NCI-H446 treated with DMSO at 0.1 percent for 48 hours (cell line): ENCODE measurements at regions not wholly inside any gene's neighbourhood (a gene's known extent, or its start where the extent isn't known, plus 50 kb on each side); places are given as distances from the start of the nearest gene placed in this dataset.
"Not testable (repeated sequence)": the region's sequence is repeated elsewhere in the genome, so short reads cannot be mapped to it uniquely, and the experiment has no call there.

Experiments used
- DNase-seq: peaks from one replicate; lab custom pipeline; 2025; lab: John Stamatoyannopoulos, UW

DNA sequence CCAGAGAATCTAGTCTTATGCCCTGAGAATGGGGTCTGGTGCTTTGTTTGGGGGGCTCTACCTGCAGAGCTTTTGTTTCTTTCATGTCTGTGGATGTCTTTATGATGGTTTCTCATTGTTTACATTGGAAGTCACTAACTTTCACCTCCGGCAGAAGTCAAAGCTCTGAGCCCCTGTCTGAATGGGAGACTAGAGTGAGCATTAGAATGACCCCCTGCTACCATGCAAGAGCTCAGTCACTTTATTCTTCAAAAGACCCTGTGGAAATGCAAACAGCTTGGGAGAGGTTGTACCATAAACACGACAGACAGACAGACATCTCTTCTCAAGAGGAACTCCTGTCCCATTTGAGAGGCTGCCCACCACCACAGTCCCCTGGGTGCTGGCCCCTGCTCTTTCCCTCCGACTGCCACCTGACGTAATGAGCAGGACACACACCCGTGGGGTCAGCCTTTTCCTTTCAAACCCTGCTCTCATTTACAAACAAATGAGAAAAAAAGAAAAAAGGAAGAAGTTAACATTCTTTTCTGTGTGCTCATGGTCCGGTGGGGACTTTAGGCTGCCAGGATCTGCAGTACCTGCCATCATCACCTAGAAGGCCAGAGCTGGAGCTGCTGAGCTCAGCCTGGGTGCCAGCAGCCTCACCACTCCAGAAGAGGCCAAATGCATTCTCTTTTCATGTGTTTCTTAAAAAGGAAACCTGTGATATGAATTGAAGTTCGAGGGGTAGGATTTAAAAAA is 91.6 kb downstream of the FZD1 start:
- no peak for DNase-seq

DNA sequence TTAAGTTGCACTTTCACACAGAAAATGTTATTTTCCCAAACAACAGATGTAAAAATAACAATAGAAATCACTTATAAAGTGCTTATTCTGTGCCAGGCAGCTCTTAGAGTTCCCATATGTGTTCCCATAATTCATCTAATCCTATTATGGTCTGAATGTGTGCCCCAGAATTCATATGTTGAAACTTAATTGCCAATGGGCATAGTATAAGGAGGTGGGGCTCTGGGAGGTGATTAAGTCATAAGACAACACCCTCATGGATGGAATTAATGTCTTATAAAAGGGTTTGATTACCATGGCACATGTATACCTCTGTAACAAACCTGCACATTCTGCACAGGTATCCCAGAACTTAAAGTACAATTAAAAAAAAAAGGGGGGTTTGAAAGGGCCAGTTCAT is 92.7 kb downstream of the FZD1 start:
- DNase-seq = no peak

DNA sequence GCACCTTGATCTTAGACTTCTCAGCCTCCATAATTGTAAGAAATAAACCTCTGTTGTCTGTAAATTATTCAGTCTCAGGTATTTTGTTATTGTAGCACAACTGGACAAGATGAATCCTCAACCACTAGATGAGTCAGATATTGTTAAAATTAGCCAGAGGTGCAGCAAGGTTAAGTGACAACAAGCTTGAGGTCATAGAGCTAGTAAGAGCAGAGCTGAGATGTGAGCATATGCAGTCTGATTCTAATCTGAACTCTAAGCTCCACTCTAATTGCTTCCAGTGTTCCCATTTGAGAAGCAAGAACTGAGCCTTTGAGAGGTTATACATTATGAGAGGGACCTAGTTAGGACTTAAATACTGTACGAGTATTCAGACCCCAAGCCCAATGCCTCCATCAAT is 93.1 kb downstream of the FZD1 start:
- no peak for DNase-seq

DNA sequence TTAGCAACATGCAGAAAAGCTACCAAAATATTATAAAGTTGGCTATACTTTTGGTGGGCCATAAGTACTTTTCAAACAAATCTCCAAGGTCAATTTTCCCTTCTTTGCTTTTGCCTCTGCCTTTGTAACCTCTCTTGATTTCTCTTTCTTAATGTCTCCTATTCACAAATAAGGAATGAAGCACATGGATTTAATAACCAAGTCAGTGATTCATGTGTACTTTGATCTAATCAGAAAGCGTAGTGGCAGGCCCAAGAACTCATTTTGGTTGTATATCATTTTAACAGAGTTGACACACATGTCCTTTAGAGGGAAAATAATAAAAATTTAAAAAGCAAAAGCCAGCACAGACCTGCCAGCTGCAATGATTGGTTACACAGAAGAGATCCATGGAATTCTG is 93.7 kb downstream of the FZD1 start:
- no peak for DNase-seq

DNA sequence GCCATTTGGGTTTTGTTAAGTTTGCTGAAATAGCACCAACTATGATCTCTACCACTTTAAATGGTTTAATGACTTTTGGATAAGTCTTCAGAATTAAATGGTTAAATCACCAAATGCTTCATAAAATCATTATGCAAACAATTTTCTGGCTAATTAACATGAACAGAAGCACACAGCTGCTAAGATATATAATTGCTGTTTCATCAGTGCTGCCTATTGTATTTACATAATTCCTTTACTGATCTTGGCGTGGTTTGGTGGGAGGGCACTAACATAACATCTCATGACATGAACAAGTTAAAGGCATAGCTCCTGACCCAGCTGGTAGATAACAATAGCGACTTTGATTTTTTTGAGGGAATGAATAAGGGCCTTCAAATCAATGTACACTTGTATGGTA is 94.1 kb downstream of the FZD1 start:
- no peak for DNase-seq

DNA sequence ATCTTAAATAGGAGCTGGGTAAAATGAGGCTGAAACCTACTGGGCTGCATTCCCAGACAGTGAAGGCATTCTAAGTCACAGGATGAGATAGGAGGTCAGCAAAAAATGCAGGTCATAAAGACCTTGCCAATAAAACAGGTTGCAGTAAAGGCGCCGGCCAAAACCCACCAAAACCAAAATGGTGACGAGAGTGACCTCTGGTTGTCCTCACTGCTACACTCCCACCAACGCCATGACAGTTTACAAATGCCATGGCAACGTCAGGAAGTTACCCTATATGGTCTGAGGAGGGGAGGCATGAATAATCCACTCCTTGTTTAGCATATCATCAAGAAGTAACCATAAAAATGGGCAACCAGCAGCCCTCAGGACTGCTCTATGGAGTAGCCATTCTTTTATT is 100.9 kb downstream of the FZD1 start:
- DNase-seq = not testable (repeated sequence)

DNA sequence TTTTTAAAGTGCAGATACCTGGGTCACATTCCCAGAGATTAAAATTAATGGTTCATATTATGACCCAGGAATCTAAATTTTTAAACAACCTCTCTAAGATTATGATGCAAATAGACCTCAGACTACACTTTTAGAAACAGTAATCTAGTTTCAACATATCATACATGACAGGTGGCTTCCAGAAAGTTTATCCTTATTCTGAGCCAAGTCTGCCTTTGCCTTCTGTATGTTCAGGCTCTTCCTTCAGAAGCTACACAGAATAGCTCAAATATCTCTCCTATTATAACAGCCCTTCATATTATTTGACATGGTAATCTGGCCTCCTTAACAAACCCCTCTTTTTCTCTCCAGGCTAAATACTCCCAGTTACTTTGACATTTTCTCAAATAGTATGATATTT is 101.9 kb downstream of the FZD1 start:
- DNase-seq = no peak

DNA sequence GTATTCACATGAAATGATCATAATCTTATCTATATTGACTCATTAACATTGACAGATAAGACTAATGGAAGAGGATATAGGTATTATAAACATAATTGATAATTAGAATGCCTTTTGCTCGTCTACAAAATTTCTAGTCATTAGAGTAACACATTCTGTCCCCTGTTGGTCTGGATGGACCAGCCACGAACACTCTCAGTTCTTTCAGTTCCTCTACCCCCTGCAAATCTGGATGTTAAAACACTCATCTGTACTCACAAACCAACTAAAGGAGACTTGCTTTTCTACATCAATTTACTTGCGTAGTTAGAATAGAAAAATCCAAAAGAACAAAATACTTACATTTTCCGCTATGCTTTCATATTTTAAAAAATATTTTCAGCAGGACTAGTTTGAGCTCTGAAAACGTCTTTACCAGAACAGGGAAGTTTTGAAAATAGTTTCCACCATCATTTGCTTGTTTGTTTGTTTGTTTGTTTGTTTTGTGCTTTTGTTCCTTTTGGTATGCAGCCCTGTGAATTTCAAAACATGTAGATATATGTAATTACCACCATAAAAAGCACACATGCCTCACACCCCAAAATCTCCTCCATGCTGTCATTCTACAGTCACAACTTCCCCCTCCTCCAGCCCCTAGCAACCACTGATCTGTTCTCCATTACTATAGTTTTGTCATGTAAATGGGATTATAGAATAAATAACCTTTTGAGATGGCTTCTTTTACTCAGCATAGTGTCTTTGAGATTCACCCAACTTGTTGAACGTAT is 103.8 kb downstream of the FZD1 start:
- DNase-seq = no peak

DNA sequence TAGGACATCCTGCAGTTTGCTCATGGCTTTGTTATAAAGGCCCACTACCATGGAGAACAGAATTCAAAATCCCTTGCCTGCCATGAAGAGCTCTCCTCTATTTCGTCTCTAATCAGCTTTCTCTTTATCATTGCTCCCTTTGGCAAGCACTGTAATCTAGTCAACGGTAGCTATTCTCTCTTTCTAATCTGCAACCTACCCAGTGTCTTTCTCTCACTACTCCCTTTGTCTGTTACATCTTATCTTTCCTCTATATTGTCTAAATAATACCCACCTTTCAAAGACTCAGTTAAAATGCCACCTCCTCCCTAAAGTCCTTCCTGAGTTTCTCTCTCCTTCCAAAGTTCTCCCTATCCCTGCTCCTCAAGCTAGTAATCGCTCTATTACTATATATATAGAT is 108.1 kb downstream of the FZD1 start:
- DNase-seq = no peak

DNA sequence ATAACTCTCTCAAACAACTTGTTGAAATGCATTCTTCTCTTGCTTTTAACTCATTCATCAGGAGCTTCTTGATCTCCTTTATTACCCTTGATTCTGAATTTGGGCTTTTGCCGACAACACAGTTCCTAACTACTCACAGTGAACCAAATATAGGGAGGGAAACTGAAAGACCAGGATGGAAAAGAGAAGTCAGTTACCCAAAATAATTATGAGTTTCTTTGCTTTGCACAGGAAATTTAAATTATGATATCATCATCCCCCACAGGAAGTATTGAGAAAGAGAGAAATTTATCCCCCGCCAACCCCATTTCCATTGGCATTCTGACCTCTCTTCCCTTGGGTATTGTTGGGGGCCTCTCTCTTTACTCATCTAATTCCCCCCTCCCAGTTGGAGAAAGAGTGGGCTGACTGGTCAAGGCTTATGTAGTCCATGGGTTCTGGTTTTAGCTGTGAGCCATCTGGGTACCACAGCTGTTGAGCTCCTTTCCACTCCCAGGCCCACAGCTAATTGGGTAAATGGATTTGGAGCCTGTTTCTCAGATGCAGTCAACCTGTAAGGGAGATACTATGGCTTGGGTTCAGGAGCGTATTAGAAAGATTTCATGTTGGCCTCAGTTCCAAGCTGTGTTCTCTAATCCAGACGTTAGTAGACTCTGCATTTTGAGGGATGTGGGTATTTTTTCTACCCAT is 109.0 kb downstream of the FZD1 start:
- no peak for DNase-seq

DNA sequence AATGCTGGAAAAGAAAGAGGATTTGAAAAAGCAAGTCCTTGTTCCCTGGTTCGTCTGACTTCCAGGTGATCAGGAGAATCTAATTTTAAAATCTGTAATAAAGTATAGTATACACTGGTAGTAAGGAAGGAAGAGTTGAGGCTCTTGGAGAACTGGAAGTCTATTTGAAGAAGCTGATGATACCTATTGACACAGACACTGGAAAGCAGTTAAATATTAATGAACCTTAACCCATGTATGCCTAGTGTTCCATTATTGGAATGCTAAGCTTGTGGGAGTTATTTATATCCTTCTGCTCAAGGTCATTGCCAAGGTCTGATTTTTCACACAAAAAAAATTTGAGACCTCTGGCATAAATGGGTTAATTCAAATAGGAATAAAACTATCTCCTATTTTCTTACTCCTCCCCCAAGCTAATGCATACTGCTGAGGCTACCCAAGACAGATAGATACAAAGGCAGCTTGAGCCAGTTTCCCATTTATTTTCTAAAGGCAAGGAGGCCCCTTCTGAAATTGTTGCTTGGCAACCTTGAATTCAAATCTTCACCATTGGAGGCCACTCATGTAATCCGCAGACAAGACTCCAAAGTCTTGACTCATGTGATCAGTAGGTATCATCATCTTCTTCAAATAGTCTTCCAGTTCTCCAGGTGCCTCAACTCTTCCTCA is 110.2 kb downstream of the FZD1 start:
- DNase-seq = no peak

DNA sequence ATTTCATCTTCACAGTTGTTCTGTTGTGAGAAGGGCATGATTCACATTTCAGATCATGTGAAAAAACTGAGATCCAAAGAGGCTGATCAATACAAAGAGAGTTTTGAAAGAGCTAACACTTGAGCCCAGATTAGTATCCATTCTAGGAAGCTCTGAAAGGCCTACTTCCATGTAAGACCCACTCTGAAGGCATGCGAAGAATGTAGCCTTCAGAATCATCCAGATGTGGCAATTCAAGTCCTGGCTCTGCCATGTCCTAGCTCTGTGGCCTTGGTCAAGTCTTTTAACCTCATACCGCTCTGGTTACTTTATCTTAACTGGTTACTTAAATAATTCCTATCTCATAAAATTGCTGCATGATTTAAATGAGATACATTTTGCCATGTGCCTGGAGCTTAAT is 111.1 kb downstream of the FZD1 start:
- DNase-seq = no peak

DNA sequence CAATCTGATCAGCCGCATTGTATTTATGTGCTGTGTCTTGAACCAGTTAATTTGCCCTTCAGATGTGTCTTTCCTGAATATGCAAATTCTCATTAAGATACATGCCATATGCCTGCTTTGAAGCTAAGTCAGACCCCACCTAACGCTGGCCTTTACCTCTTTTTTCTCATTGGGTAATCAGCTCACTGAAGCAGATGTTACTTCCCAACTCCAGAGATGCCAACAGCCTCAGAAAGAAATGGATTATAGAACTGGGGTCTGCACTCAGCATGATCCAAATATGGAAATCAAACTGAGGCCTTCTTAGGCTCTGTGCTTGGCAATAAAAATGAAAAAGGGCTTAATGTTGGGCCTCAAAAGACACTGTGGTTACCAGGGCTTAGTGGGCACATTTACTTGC is 113.9 kb downstream of the FZD1 start:
- DNase-seq = no peak

DNA sequence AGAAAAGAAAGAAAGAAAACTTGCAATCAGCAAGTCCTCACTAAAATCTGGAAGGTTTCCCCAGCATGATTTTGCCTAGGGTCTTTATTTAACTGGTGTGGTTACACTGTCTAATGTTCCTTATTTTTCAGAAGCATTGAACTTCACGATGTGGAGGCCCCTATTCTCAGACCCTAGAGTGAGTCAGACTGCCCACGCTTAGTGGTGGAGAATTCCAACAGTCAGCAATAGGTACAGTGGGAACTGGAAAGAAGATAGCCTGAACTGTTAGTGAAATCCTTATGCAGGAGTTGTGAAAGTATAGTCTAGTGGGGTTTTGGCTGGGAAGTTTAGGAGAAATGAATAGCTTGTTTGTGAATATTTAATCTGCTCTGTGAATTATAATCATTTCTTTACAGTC is 115.0 kb downstream of the FZD1 start:
- no peak for DNase-seq

DNA sequence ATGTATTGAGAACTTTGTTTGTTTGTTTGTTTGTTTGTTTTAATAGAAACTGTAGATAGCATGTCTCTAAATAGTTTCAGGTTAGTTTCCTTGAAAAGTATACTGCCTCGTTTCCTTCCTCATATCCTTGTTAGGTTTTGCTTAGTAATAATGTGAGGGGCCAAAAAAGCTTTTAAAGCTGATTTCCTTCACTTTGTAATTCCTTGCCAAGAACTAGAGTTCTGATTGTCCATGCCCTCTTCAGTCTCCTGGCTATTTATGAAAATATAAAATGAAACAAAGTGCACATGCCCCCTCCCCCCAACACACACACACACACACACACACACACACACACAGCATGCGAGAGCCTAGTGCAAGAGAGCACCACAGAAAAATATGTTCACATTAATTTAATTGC is 115.8 kb downstream of the FZD1 start:
- no peak for DNase-seq

DNA sequence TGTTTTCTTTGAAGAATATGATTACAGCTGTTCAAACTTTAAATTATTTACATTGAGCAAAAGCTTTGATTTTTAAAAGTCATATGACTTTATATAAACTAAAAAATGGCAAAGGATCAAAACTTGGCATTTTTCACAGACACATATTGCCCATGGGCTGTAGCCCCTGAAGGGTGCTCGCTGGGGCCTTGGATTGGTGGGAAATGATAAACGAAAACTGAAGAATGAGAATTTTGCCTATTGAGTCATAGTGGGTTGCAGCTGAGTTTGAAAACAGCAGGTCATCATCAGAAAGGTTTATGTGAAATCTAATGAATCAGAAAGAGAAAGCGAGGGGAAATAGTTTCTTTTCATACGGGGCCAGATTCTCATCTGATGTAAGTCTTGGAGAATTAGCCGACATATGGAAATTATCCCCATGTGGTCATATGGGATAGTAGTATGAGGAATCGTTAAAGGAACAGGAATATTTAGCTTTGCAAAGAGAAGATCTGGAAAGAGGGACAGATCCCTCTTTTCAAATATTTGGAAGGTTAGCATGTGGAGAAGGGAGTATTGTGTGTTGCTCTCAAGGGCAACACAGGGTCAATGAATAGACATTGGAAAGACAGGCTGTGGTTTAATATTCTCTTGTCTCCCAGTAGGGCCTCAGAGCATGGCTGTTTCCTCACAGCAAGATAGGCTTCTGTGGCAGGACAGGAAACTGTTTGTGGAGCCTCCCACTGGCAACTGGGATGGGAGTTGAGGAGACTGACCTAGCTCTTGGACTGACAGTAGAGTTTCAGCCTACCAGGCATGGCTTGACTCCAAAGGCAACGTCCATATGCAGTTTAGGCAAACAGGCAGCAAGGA is 119.0 kb downstream of the FZD1 start:
- DNase-seq = peak; percentile 51

DNA sequence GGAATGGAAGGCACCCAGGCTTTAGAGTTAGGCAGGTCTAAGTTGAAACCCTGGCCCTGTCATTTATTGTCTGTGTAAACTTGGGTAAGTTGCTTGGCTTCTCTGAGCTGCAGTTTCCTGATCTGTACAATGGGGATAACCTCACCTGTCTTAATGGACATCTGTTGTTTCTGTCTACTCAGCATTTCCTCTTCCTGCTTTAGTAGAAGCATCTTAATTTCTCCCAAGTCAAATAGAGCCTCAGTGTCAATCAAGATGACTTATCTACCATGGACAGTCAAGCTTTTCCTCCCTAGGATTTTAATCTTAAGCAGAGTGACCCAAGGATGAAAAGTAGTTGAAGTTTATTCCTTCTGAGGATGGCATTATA is 119.7 kb downstream of the FZD1 start:
- no peak for DNase-seq

DNA sequence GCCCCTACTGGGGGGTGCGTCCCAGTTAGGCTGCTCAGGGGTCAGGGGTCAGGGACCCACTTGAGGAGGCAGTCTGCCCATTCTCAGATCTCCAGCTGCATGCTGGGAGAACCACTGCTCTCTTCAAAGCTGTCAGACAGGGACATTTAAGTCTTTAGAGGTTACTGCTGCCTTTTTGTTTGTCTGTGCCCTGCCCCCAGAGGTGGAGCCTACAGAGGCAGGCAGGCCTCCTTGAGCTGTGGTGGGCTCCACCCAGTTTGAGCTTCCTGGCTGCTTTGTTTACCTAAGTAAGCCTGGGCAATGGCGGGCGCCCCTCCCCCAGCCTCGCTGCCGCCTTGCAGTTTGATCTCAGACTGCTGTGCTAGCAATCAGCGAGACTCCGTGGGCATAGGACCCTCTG is 130.5 kb downstream of the FZD1 start:
- not testable (repeated sequence) for DNase-seq

DNA sequence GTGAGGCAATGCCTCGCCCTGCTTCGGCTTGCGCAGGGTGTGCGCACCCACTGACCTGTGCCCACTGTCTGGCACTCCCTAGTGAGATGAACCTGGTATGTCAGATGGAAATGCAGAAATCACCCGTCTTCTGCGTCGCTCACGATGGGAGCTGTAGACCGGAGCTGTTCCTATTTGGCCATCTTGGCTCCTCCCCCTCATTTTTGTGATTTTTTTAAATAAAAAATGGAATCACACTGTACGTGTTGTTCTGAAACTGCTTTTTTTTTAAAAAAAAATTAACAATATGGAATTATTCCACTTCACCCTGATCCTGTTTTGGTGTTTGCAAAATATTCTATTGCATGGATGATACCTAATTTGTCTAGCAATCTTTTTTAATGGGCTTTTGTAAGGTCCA is 131.1 kb downstream of the FZD1 start:
- DNase-seq = not testable (repeated sequence)

DNA sequence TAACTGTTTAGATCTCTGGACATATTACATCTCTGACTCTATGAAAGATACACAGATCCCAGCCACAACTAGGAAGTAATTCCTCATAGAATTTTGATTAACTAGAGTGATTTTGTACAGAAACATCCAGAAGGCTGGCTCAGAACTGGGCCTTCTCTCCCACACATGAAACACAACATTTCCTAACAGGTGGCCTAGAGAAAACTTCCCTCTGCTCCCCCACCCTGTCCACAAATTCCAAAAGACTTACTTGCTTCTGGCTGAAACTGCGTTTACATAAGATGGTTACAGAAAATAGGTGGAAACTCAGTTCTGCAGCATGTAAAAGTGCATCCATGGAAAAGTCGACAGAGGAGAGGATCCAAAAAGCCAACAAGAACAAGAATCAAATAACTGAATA is 132.9 kb downstream of the FZD1 start:
- DNase-seq = no peak

DNA sequence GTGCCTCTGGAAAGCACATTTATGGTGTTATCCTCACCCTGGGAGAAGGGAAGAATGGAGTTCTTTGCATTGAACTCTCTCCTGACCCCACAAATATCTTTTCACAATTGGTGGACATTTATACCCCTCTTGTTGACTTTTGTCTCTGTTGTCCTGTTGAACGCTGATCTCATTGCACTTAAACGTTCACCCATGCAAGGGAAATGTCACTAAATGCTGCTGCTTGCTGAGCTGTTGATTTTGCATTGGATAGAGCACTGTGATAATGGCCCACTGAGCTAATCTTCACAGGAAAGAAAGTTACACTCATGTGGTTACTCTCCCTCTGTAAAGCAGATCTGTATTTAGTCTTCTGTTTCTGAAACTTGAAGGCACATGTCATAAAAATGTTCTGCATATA is 133.4 kb downstream of the FZD1 start:
- no peak for DNase-seq

DNA sequence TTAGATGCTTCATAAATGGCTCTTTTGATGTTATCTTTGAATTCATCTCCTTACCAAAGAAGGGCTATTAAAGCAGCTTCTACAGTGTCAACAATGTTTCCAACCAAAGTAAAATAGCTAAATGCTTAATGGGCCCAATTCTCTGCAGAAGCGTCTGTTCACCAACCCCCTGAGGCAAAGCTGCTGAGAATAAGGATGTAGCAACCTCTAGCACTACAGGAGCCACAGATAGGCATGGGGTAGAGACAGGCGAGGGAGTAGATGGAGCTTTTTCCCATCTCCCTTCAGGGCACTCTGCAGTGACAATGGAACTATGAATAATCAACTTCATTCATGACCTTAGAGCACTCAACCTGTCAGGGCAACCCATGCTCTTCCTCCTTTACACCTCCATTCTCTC is 134.1 kb downstream of the FZD1 start:
- no peak for DNase-seq
